Activated CD8-positive, alpha-beta memory T cell treated with anti-CD3 and anti-CD28 coated beads, Interleukin-2, amount 50 U/mL, for 4 hours (primary cell): ENCODE measurements at regions not wholly inside any gene's neighbourhood (a gene's known extent, or its start where the extent isn't known, plus 50 kb on each side); places are given as distances from the start of the nearest gene placed in this dataset.

Experiments
- DNase-seq: peaks from one replicate; pipeline ENCODE4 v3.0.0-alpha.2; 2020

DNA sequence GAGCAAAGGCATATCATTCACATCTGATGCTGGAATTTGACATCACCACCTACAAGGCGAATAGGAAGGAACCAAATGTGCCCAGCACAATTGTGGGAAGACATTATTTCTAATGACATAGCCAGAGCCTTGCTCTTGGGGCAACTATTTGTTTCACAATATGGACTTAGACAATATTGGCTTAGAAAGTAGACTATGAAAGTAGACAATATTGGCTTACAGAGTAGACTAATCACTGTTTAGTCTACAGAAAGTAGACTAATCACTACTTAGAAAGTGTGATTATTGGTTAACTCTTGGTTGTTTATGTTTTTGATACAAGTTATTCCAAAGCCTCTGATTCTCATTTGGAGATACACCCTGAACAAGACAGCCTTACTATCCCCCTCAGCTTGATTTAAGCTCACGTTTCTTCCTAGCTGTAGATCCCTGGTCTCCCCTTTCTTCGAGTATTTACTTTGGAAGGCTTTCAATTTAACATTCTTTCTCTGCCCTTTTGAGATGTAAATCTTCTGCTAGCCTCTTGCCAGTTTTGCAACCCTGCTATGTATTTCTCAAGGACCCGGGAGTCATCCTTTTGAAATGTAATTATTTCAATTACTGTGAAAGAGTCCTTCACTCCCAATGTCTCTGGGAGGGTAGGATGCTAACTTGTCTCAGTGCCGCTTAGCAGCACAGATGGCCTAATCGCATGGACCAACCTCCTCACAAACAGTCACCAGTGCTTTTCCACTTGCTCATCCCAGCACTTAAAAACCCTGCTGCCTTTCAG is 843.2 kb downstream of the GALC start:
- DNase-seq: no peak

DNA sequence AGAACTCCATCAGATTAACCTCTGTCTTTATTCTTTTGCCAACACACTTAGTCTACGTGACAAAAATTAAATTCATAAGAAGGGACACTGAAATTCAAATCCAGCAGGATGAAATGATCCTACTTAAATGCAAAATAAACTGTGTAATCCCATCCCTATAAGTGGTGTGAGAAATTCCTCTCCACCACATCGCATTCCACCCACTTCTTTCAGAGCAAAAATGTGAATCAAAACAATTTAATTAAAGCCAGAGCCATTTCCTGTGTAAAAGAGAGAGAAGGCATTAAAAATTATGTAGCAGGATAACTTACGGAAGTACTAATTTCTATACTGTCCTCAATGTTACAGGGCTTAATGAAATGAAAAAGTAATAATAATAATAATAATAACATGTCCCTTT is 844.3 kb downstream of the GALC start:
- DNase-seq: no peak

DNA sequence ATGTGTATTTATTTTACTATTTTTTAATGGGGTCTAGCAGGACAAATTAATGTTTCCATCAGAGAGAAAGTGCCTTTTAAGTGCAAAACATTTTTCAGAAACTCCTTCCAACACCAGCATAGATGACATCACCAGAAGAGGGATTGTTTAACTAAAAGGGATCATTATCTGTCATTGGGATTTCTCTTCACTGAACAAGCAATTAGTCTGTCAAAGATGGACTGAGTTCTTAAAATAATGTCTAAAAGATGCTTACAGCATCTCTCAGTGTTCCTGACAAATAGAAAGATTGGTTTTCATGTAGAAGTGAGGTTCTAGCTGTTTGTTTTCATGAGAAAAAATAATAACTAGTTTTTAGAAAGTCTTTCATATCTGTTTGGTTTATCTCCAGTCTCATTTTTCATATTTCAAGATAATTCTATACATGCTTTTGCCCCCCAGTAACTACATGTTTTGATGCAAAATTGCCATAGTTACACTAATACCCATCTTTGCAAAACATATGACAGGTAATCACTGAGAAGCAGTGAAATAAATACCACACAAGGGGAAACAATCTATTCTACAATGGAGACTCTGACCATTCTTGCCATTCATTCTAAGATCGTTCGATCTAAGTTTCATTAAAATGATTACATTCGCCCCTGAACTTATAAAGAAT is 850.3 kb downstream of the GALC start:
- no peak for DNase-seq

DNA sequence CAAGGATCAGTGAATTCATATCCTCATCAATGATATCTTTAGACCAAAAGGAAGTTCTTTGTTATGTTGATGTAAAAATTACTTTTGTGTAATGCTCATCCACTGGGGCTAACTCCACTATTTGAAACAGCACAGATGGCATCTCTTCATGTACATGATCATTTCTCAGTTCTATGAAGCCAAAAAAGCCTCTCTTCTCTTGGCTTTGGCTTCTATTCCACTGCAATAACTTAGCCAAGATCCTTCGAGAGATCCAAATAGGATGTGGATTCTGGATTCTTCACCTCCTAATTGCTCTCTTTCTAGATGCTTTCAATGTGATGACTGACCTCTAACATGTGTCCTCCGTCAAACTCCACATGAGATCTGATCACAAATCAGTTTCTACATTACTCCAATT is 851.2 kb downstream of the GALC start:
- DNase-seq: no peak

DNA sequence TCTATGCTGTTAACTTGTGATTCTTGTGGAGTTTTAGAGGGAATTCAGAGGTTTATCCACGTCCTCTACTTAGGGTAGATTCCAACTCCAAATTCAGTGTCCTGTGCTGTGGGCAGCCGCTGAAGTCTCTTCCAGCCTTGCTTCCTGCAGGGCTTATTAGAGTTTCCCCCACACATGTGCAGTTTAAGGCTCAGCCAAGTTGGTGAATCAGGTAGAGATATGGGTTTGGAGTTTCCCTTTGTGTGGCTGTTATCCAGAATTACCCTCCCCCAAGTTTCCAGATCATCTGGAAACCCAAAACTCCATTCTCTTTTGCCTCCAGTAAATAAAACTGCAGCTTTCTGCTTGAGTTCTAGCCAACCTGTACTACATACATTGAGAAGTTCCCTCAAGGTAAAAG is 853.7 kb downstream of the GALC start:
- no peak for DNase-seq

DNA sequence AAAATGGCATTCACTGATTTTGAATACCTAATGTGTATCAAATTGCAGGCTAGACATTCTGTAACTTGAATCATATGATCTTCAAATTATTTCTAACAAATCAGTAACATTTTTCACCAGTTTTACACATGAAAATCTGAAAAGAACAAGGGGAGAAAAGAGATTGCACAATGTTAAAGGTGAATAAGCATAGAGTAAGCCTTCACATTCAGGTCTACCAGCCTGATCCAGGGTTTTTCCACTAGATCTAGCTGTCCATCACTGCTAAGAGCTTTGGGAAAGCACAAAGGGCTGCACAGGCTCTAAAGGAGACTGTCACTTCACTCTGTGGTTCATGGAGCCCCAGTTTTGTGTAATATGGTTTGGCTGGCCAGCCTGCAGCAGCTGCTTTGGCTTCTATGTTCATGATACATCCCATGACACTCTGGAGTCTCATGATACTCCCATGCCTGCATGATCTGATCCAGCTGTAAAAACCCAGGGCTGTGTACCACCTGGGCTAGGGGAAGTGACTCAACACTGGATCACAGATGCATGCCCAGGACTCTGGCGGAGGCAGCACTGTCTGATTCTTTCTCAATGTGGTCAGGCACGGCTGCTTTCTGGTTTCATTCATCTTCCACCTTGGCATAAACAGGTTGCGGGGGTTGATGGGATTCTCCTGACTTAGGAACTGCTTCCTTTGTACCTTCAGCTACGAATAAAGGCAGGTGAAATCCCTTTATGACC is 859.7 kb downstream of the GALC start:
- DNase-seq: no peak

DNA sequence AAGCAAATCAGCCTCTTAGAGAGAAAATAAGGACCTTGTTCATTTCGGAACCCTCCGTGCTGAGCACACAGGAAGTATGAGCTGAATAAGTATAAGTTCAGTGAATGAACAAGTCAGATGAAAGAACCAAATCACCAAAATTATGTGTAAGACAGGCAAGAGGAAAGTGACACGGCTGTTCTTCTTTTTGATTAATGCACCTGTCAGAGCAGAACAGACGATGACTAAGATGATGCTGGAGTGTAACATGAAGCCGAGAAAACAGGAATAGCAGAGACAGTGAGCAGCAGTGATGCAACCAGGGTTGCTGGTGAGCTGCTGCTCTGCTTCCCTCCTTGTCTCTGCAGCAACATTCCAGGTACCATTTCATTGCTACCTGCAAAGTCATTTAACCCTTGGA is 861.1 kb downstream of the GALC start:
- no peak for DNase-seq

DNA sequence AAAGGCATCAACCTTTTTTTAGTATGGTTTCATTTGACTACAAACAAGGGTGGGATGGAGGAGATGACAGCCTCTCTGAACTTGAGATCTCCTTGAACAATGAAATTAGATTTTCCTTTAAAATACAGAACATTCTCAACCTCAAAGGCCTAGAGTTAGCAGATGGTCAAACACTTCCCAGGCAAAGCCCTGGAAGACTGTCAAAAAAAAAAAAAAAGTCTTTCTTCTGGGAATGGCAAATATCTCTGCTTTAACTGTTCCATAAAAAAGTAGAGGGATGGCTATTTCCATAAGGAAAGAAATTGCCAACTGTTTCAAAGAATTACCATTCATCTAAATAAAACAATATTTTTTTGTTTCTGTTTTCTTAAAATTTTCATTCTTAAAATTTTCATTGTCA is 870.8 kb downstream of the GALC start:
- no peak for DNase-seq

DNA sequence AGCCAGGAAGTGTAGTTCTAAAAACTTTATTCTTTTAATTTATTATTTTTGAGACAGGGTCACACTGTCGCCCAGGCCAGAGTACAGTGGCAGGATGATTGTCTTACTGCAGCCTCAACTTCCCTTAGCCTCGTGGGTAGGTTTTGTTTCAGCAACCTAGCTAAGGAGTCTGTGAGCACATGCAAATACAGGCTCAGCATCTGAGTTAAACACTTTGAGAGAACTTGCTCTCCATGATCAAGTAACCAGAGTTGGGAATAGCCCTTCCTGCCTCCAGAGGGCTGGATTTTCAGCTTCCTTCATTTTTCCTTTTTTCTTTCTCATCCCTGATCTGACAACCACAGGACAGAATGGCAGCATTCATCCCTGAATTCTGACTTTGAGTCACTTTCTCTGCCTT is 871.3 kb downstream of the GALC start:
- no peak for DNase-seq

DNA sequence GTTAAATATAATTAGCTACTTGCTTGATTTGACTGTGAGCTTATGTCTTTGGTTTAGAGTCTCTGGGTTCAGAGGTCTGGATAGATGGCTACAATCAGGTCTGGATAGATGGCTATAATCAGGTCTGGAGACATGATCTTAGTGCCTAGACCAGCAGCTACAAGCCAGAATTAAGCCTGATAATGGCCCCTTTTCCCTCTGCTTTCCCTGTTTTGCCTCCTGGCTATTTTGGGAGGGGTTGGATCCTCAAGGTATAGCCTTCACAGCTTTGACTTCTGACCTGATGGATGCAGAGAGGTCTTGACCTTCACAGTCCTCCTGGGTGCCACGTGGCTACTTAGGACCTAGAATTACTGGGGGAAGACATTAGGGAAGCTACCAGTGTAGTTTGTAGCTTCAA is 877.7 kb downstream of the GALC start:
- DNase-seq: no peak

DNA sequence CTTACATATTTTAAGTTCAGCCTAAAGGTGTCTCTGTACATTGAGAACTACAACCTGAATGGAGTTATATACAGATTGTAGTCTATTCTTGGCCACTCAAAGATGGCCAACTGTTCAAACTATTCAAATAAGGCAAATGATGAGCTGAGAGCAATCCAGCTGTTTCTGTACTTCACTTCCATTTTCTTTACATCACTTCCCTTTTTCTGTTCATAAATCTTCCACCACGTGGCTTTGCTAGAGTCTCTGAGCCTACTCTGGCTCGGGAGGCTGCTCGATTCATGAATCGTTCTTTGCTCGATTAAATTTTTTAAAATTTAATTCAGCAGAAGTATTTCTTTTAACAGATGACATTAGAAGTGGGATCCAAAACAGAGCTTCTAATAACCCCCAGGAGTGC is 879.7 kb downstream of the GALC start:
- DNase-seq: no peak

DNA sequence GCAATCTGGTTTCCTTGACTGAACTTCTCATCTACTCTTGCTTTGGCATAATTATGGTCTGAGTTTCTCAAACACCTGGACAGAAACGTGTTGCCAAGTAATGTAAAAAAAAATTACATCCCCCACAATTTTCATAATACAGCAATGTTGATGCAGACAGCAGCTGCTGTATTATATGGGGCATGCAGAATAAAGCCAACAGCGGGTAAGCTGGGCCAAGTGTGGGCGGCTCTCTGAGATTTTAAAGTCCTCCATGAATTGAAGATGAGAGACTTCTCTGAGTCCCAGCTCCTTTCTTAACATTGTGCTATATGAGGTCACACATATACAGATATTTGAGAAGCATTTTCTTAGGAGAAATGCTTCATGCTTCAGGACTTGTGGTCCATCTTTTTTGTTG is 881.2 kb downstream of the GALC start:
- no peak for DNase-seq

DNA sequence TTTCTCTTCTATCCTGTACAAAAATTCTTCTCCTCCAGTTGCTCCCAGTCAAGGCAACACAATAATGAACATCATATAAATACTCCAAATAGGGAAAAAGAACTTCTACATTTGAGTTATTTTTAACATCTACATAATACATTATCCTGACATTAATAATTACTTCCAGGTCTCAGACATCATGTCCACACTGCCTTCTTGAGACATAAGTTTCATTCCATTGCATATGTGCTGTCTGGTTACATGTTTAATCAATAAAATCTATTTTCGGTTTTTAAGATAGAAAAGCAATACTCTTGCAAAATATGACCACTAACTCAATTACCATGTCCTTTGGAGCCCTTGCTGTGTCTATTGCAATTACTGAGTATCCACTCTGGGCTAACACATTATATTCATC is 881.9 kb downstream of the GALC start:
- no peak for DNase-seq

DNA sequence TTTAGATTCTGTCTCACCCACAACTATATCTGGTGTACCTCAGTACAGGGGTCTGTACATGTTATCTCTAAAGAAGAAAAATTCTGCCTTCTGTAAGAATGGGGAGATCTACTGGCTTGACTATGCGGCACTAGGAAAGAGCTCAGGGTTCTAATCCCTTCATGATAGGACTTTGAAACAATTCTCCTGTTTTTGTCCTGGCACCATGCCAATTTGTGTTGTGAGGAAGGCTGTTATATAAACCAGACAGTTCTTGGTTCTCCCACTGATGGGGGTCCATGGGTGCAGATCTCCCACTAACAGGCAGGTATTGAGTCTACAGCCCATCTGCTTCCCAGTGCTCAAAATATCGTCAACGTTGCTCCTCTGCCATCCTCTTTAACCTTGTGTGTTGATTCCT is 883.7 kb downstream of the GALC start:
- DNase-seq: no peak

DNA sequence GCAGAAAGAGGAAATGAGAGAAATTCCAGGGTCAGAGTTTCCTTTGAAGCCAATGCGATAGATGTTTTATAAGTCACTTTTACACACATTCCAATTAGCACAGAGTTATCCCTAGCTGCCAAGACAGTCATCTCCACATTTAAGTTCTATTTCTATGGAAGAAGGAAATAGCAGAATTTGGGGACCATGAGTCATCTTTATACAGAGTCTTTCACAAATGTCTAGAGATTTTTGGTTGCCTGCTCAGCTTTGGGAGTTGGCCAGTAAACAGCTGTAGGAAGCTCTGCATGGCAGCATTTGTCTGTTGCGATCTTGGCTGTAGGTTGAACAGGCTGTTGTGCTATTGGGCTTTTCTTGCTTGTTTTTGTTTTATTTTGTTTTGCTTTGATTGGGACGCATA is 884.3 kb downstream of the GALC start:
- no peak for DNase-seq

DNA sequence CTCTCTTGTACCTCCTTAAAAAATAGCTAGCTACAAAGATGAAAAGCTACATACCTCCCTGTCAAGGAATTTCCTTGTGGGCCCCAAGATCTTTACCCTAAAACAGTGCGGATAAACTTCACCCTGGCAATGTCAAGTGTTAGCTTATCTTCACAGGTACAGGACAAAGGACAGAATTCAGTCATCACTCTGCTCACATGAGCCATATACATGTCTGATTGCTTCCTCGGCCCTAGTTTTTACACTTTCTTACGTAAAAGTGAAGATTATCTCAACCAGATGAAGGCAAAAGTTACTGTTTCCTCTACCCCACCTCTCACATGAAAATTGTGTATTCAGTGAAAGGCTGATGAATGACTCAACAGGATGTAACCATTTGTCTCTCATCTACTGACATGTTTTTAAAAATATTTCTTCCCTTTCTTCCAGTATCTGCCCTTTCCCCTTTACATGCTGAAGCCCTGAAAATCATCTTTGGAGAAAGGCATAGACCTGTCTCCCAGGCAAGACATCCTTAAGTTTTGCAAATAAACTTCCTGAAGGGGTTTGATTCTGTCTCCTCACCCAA is 890.1 kb downstream of the GALC start:
- no peak for DNase-seq

DNA sequence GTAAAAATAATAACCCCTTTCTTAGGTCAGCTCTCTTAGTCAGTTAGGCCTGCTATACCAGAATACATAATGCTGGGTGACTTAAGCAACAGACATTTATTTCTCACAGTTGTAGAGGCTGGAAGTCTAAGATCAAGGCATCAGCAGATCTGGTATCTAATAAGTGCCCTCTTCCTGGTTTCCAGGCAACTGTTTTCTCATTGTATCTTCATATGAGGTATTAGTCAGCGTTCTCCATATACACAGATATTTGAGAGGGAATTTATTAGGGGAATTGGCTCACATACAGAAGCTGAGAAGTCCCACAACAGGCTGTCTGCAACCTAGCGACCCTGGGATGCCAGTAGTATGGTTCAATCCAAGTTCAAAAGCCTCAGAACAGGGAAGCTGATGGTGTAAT is 896.0 kb downstream of the GALC start:
- DNase-seq: no peak

DNA sequence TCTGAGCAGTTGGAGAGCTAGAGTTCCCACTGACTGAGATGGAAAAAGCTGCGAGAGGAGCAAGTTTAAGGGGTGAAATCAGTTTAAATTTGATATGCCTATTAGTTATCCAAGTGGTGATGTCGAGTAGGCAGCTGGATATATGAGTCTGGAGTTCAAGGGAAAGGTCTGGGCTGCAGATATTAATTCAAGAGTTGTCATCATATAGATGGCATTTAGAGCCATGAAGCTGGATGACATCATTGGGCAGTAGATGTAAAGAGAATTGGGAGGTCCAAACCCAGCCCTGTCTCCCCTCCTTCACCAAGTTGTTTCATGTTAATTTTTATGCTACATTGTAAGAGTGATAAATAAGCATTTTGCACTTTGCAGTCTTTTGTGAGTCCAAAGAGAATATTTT is 898.1 kb downstream of the GALC start:
- no peak for DNase-seq

DNA sequence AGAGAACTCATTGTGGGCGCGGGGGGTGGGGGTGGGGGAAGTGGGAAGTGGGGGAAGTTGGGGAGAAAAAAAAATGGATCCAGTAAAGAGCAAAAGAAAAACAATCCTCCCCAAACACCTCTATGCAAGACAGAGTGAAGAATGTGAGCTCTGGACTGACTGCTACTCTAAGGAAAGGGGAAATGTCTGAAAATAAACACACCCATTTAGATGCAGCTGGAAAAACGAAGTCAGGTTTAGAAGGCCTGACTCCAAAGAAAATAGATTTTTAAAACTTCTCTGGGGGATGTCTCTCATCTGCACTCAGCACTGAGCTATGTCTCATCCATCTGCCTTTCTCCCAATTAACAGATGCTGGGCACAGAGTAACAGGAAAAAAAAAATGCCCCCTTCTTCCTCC is 904.4 kb downstream of the GALC start:
- DNase-seq: no peak

DNA sequence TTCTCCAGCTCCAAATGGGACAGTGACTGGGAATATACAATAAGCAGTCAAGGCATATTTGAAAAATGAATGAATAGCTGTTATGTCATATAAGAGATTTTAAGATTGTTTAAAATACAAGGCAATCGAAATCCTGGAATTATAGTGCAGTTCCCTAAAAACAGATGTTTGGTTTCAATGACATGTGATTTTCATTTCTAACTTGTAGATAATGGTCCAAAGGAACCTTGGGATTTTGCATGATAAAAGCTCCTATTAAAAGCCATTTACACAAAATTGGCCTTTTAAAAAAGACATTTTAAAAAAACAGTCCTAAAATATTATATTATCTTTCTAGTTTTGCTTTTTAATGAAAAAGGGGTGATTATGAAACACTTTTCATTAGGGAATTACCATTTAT is 905.1 kb downstream of the GALC start:
- no peak for DNase-seq

DNA sequence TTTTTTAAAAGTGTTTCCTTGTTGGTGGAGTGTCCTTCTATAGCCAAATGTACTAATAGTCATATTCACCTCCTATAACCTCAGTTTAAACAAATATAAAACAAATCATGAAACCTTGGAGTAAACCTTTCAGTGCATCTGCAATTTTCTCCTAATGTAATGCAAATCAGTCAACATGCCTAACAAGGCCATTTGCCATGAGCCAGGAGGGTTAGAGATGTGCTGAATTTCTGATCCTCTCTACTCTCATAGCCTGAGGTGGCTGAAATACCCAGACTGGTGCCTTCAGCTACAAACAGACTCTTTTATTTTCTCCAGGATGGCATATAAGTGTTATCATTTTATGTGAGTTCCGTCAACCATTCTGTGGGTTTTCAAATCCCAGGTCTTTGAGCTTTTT is 908.1 kb downstream of the GALC start:
- DNase-seq: no peak

DNA sequence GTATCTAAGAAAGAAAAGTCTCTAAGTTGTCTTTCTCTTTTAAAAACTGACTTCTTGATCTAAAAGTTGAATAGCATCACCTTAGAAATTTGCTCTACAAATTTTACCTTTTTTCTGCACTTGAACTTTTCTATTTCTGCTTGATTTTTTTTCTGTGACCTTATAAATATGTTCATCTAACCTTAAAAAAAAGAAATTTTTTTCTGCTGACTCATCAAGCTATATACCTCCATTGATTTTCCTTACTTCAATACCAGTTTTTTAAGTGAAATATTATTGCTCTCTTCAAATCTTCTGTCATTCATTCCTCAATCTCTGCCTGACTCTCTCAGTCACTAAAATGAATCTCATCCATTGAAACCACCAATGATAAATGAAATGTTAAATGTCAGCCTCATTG is 910.1 kb downstream of the GALC start:
- DNase-seq: no peak

DNA sequence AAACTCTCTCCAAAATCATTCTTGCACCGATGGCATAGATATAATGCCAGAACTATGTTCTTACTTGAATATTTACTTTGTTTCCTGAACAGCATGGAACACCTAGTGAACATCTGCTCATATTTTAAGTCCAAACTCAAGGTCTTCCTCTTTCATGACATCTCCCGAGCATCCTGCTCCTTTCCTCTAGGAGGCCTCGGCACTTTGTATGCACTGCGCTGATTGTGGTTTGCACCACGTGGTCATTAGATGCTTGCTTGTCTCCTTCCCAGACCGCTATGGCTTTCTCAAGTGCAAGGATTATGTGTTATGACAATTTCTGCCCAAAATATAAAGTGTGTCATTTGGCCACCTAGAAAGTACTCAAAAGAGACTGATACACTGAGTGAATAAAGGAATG is 912.0 kb downstream of the GALC start:
- DNase-seq: no peak

DNA sequence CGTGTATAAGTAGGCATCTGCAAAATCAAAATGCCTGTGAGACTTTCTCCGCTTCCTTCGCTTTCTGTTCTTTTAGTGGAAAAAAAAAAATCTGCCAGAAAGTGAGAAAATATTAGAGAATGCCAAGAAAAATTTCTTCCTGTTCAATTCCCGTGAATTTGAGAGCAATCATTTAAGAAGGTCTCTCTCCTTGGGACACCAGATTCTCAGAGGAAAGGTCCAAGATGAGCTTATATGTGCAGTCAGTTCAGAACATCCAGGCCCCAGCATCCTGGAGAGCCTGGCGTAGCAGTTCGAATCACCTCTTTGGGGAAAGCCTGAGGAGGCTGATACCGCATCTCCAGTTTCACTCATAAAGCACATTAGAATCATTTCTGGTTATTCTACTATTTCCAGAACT is 912.8 kb downstream of the GALC start:
- no peak for DNase-seq
